HL-60 (cell line): ENCODE measurements at regions not wholly inside any gene's neighbourhood (a gene's known extent, or its start where the extent isn't known, plus 50 kb on each side); places are given as distances from the start of the nearest gene placed in this dataset.

Source experiments
- POLR2AphosphoS5 ChIP-seq: IDR thresholded peaks from 2 replicates; pipeline ENCODE4 v1.6.1; 2012; ENCODE audit warnings: low read depth
- TF ChIP-seq, protein P1 (sequence below): IDR thresholded peaks from one replicate; pipeline ENCODE4 v1.5.1; 2011; ENCODE audit warnings: low read length, control low read depth, inconsistent platforms; ENCODE audit not compliant: insufficient read depth
- TF ChIP-seq, protein P2 (sequence below): IDR thresholded peaks from 2 replicates; pipeline ENCODE4 v1.6.1; 2012; ENCODE audit warnings: low read depth; ENCODE audit not compliant: insufficient replicate concordance

DNA sequence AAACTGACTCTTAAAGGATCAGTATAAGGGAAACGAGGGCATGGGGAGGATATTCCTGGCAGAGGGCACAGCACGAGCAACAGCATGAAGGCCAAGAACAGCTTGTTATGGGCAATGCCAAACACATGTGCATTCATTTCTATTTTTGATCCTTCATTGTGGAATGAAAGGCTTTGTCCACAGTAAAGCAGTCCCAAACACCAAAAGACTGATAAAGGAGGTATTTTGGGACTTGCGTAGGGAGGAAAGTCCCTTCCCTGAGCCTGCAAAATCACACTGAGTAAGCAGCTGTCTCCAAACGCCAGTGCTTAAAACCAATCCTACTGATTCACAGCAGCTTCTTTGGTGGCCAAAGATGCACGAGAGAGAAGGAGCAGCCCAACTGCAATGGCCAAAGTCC lies 138.2 kb downstream of the UNC5CL start:
- TF ChIP-seq, protein P1, sequence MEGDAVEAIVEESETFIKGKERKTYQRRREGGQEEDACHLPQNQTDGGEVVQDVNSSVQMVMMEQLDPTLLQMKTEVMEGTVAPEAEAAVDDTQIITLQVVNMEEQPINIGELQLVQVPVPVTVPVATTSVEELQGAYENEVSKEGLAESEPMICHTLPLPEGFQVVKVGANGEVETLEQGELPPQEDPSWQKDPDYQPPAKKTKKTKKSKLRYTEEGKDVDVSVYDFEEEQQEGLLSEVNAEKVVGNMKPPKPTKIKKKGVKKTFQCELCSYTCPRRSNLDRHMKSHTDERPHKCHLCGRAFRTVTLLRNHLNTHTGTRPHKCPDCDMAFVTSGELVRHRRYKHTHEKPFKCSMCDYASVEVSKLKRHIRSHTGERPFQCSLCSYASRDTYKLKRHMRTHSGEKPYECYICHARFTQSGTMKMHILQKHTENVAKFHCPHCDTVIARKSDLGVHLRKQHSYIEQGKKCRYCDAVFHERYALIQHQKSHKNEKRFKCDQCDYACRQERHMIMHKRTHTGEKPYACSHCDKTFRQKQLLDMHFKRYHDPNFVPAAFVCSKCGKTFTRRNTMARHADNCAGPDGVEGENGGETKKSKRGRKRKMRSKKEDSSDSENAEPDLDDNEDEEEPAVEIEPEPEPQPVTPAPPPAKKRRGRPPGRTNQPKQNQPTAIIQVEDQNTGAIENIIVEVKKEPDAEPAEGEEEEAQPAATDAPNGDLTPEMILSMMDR = no peak
- no peak for TF ChIP-seq POLR2AphosphoS5
- TF ChIP-seq, protein P2, sequence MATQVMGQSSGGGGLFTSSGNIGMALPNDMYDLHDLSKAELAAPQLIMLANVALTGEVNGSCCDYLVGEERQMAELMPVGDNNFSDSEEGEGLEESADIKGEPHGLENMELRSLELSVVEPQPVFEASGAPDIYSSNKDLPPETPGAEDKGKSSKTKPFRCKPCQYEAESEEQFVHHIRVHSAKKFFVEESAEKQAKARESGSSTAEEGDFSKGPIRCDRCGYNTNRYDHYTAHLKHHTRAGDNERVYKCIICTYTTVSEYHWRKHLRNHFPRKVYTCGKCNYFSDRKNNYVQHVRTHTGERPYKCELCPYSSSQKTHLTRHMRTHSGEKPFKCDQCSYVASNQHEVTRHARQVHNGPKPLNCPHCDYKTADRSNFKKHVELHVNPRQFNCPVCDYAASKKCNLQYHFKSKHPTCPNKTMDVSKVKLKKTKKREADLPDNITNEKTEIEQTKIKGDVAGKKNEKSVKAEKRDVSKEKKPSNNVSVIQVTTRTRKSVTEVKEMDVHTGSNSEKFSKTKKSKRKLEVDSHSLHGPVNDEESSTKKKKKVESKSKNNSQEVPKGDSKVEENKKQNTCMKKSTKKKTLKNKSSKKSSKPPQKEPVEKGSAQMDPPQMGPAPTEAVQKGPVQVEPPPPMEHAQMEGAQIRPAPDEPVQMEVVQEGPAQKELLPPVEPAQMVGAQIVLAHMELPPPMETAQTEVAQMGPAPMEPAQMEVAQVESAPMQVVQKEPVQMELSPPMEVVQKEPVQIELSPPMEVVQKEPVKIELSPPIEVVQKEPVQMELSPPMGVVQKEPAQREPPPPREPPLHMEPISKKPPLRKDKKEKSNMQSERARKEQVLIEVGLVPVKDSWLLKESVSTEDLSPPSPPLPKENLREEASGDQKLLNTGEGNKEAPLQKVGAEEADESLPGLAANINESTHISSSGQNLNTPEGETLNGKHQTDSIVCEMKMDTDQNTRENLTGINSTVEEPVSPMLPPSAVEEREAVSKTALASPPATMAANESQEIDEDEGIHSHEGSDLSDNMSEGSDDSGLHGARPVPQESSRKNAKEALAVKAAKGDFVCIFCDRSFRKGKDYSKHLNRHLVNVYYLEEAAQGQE = no peak
